NCI-H1694 treated with DMSO at 0.1 percent for 48 hours (cell line): ENCODE measurements at regions not wholly inside any gene's neighbourhood (a gene's known extent, or its start where the extent isn't known, plus 50 kb on each side); places are given as distances from the start of the nearest gene placed in this dataset.

Source experiments
- DNase-seq: peaks from one replicate; lab custom pipeline; 2025; lab: John Stamatoyannopoulos, UW

GRCh38 chr2:239516286-239516953 is 115.6 kb upstream of the HDAC4 start:
- DNase-seq, result no peak

GRCh38 chr2:239514754-239515530 is 114.1 kb upstream of the HDAC4 start:
- DNase-seq, result no peak

- no peak for DNase-seq
Measured at GRCh38 chr2:239512054-239512453, 111.2 kb upstream of the HDAC4 start.

- no peak for DNase-seq
Measured at GRCh38 chr2:239509373-239510143, 108.7 kb upstream of the HDAC4 start.

- no peak for DNase-seq
Measured at GRCh38 chr2:239508261-239508660, 107.4 kb upstream of the HDAC4 start.

GRCh38 chr2:239507576-239508258 is 106.9 kb upstream of the HDAC4 start:
- DNase-seq, result no peak

- no peak for DNase-seq
Measured at GRCh38 chr2:239506961-239507360, 106.1 kb upstream of the HDAC4 start.

GRCh38 chr2:239506101-239506857 is 105.5 kb upstream of the HDAC4 start:
- DNase-seq, result no peak

GRCh38 chr2:239504643-239505235 is 103.9 kb upstream of the HDAC4 start:
- no peak for DNase-seq

- peak; percentile 41 for DNase-seq
Measured at GRCh38 chr2:239502430-239503186, 101.8 kb upstream of the HDAC4 start.

GRCh38 chr2:239500574-239501550 is 100.0 kb upstream of the HDAC4 start:
- DNase-seq, result no peak

GRCh38 chr2:239499726-239500573 is 99.1 kb upstream of the HDAC4 start:
- no peak for DNase-seq

GRCh38 chr2:239498981-239499634 is 98.3 kb upstream of the HDAC4 start:
- no peak for DNase-seq

GRCh38 chr2:239498576-239498975 is 97.8 kb upstream of the HDAC4 start:
- no peak for DNase-seq

- no peak for DNase-seq
Measured at GRCh38 chr2:239496700-239497099, 95.9 kb upstream of the HDAC4 start.

- DNase-seq, result no peak
Measured at GRCh38 chr2:239495791-239496233, 95.0 kb upstream of the HDAC4 start.

GRCh38 chr2:239495175-239495574 is 94.4 kb upstream of the HDAC4 start:
- no peak for DNase-seq

- DNase-seq, result no peak
Measured at GRCh38 chr2:239494578-239494977, 93.8 kb upstream of the HDAC4 start.
